ENCODE measurements at regions not wholly inside any gene's neighbourhood (a gene's known extent, or its start where the extent isn't known, plus 50 kb on each side); places are given as distances from the start of the nearest gene placed in this dataset.

DNA sequence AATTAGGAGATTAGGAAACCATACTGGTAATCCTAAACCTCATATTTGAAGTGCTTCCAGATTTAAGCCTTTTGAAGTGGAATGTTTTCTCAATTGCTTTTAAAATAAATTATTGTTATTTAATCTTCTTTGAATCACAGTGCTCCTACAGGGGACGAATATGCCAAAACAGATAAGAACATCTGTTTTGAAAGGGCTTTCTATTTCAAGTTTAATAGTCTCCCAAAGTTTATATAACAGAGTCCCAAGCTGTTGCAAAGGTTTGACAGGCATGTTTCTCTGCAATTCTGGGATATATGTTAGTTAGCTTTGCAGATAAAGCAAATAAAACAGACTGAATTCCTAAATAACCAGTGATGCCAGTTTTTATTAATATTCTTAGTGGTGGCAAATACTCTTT, 803.7 kb downstream of the TLE4 start:
- DNase-seq (ENCODE audit: low spot score), result no peak

DNA sequence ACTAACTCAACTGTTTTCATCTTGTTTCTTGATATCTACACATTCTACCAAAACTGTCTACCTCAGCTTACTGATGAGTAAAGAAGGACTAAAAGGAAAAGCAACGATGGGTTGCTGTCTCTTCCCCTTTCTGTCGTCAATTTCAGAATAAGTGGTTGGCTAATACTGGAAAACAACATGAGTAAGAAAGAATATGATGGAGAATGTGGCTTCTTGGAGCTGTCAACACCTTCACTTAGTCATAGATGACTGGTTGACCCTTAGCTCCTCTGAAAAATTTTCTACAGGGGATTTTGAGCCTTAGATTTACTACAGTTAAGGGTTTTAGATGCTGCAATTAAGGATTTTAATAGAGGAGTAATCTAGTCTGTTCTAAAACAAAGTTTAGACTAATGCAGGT, 797.9 kb downstream of the TLE4 start:
- no peak for DNase-seq (ENCODE audit: low spot score)

DNA sequence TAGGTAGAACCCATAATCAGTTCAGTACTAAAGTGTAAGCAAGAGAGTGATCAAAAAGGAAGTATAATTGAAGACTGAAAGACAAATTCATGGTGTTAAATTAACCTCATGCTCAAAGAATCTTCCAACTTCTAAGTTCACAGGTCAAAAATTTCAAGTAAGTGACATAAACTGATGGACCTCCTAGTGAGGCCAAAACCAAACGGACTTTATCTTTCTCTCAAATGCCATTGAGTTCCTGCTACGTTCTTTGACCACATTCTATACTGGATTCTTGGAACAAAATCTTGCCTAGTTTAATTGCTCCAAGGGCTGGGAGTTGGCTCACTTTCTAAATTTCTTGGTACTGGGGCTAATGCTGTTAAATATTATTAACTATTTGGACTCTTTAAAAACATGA, 794.9 kb downstream of the TLE4 start:
- DNase-seq (ENCODE audit: low spot score), result no peak

DNA sequence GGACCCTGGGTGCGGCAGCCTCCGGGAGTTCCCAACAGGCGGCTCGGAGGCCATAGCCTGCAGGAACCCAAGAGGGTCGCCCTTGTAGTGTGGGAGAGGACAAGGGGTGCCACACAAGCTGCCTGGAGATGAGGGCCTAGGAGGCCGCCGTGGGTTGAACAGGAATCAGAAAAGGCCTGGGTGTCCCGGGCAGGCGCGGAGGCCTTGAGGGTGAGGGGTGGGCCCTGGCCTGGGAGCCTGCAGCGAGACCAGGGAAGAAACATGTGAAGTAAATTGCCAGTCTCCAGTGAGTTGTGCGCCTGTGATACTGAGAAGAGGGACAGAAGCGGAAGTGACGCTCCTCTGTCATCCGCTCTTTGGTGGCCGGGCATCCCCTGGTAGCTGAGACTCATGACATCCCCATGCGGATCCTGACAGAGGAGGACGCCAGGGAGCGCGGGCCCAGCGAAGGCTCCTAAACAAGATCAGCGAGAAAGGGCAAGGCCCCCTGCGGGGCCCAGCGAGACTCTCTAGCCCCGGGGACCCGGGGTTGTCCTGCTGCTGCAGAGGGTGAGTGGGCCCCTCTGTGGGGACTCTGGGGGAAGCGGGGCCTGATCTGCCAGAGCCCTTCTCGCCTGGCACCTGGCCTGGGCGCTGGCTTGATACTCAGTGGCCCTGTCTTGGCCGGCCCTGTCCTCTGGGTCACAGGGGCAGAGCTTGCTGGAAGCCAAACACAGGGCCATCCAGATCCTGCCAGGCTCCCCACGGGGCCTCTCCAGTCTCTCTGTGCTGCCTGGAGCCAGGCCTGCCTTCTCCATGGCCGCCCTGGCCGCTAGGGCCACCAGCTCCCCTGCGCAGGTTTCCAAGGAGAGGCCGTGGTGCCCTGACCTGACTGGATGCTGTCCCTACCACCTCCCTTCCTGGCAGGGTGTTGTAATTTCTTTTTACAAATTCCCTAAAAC, 788.4 kb downstream of the TLE4 start:
- no peak for DNase-seq (ENCODE audit: low spot score)

DNA sequence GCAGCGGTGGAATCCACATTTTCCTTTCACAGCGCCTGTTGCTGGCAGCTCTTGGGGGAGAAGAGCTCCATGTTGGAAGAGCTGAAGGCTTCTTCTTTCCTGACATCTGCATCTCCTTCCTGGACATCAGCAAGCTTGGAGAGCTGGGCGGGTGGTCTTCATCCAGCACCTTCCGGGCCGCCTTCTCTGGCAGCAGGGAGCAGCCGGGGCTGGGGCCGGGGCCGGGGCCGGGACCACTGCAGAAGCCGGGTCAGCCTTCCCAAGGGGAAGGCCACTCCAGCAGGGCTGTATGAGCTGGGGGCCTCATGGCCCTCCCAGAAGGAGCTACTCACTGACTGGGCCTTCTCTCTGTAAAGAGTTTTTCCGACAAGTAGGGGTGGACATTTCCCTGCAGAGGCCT, 787.5 kb downstream of the TLE4 start:
- no peak for DNase-seq (ENCODE audit: low spot score)

DNA sequence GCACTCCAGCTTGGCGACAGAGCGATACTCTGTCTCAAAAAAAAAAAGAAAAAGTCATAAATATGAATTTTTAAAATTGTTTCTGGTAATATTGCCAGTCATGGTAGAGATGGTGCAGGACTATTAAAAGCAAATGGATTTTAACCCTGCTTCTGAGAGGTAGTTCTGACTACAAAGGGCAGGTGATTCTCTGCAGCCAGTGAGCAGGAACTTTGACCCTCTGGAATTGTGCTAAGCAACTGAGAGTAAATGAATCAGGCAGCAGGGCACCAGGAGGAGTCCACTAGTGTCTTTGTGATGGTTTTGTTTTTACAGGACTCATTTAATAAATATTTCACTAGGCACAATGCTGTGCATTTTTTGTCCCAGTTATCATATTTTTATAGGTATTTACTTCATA, 781.2 kb downstream of the TLE4 start:
- DNase-seq (ENCODE audit: low spot score), result no peak

DNA sequence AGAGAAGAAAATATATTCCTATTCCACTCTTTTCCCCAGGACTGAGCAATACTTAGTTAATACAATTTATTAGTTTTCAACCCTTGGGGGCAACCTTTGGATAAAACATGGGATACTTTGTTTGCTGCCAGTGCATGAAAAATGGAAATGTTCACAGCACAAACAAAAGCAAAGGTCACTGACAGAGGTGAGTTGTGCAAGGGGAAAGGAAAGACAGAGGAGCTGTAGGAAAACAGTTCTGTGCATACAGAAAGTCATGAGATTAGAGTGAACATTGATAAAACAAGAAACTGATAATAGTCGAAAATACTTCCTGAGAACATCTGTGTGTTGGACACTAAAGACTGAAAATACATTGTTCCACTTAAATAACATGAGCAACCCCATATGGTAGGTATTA, 779.8 kb downstream of the TLE4 start:
- no peak for DNase-seq (ENCODE audit: low spot score)

DNA sequence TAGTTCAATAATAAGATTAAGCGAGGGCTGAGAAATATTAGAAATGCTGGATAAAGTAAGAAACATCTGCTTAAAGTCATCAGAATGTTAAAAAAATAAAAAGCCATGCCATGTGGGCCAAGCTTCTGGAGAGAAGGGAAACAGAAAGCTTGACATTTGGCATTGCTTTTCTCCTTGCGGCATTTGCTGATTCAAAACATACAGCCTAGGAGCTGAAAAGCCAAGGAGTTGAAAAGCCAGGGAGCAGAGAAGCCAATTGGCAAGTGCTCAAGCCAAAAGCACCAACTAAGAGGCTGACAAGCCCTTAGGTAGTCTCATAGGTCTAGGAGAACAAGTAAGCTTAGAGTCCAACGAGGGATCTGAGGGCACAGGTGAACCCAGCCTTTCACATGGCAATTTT, 754.3 kb downstream of the TLE4 start:
- DNase-seq (ENCODE audit: low spot score), result peak; percentile 55

DNA sequence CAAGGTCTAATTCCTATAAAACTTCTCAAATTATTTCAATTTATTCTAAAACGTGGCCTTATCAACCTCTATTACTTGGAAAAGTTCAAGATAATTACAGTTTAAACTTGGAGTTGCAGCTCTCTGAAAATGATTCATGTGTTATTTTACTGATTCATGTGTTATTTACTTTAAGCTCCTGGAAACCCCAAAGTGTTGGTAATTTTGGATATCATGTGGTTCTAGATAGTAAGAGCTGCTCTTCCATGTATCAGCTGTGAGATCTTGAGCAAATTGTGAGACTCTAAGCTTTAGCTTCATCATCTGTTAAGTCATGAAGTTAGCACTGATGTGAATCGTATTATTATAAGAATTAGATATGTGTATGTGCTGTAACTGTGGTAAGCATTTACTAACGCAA, 749.2 kb downstream of the TLE4 start:
- DNase-seq (ENCODE audit: low spot score), result no peak

DNA sequence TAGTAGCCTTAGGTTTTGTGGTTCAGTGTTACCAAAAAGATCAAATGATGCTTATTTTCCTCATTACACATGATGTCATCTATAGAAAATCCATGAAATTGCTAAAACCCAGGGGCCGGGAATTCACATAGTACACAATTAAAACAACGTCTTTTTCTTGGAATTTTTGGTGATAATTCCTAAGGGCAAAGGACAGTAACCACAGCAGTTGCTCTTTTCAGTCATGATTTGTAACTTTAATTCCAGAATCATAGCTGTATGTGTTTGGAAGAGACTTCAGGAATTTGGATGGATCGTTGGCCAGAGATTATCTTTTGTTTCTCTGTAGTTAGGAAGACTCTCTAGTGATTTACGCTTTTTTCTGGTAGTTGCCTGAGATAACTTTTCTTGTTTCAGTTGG, 748.7 kb downstream of the TLE4 start:
- no peak for DNase-seq (ENCODE audit: low spot score)

DNA sequence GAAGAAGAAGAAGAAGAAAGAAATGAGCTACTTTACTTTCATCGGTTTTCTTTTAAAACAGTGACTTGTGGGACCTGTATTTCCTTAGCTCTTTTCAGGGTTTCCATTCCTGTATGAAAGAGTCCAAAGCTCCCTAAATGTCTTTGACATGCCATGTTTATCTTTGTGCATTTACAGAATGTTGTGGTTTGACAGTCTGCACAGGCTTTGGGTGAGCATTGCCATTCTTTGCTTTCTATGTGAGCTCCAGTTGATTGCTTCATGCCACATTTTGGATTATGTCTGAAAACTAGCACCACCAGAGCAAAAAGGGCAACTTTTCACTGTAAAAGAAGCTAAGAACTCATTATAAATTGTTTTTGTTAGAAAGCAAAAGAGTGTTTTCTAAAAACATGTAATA, 733.4 kb downstream of the TLE4 start:
- no peak for DNase-seq (ENCODE audit: low spot score)

DNA sequence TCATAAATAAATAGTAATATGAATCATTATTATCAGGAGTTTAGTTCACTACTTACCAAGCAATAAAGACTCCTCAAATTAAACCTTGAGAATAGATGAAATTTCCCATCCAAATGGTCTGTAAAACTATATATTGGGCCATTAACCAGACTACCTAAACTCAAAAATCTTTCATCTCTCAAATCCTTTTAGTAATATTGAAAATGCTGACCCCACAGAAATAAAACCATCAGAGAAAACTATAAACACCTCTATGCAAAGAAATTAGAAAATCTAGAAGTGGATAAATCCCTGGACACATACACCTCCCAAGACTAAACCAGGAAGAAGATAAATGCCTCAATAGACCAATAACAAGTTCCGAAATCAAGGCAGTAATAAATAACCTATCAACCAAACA, 723.2 kb downstream of the TLE4 start:
- no peak for DNase-seq (ENCODE audit: low spot score)

DNA sequence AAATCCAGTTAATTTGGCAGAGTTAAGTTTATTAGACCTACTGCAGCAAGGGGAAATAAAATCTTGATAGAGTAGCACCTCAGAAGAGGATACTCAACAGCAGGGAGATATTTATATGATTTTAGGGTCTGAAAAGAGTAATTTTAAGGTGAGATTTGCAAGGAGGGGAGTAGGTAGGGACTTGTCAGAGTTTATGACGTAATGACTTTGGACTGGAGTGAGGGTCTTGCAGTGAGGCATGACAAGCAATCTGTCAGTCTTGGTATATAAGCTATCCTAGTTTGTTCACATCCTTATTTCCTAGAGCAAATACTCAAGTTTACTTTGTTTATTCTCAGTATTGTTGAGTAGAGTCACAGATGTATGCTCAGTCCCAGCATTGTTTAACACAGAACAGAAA, 722.6 kb downstream of the TLE4 start:
- DNase-seq (ENCODE audit: low spot score), result no peak

DNA sequence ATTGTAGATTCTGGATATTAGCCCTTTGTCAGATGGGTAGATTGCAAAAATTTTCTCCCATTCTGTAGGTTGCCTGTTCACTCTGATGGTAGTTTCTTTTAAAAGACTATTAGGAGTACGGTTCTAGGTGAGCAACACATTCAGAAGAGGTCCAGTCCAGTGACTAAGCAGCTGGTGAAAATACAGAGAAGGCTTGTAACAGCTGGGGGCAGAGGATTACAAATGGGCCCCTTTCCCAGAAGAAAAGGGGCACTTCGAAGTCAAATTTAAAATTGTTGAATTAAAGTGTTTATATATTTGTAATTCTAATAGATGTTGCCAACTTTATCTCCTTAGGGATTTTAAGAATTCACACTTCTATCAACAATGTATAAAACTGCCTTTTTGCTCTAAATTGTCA, 720.5 kb downstream of the TLE4 start:
- DNase-seq (ENCODE audit: low spot score), result no peak

DNA sequence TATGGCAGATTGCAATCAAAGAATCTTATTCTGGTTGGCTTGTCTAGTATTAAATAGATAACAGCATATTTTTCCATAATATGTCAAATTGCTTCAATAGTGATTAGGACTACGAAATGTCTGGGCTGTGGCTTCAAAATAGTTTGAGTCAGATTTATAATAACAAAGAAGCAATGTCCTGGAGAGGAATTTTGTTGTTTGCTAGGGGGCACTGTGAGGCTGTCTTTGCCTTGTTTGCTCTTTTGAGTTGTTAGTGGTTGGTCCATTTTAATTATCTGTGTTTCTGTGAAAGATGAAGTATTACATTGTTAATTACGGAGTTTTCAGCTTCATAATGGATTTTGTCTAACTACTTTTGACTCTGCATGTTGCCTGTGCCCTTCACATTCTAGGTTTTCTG, 713.6 kb downstream of the TLE4 start:
- DNase-seq (ENCODE audit: low spot score), result peak; percentile 52

DNA sequence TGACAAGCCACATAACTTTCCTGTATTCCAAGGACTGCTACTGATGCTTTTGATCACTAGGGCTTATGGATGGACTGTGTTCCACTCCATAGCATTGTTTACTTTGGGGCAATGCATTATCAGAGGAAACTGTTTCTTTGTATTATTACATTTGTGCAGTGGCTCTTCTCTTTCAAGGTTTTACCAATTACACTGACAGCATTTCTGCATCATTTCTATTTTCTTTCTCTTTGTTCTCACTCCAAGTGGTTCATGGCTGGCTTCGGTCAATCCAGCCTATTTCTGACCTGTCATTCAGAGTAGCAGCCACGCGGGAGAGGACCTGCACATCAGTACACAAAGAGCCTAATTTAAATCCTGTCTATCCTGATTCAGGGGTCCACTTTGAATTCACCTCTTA, 711.0 kb downstream of the TLE4 start:
- no peak for DNase-seq (ENCODE audit: low spot score)

DNA sequence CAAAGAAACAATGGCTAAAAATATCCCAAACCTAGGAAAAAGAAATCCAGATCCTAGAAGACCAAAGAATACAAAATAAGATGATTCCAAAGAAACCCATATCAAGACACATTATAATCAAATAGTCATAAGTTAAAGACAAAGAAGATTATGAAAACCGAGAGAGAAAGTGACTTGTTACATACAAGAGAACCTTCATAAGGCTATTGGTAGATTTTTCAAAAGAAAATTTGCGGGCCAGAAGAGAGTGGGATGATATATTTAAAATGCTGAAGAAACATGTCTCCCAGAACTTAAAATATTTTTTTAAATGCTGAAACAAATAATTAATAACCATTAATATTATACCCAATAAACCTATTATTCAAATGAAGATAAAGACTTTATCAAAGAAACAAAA, 687.3 kb downstream of the TLE4 start:
- no peak for DNase-seq (ENCODE audit: low spot score)

DNA sequence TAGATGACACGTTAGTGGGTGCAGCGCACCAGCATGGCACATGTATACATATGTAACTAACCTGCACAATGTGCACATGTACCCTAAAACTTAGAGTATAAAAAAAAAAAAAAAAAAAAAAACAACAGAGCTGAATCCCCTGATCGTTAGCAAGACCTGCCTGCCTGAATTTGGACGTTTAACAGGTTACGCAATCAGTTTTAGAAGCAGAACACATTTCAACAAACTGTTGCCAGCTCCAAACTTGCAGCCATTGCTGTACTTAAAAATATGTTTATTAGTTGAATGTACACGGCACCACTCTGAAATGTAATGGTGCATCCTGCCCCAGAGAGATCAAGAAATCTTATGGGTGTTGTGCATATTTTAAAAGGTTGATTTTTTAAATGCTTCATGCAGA, 680.0 kb downstream of the TLE4 start:
- DNase-seq (ENCODE audit: low spot score), result no peak

DNA sequence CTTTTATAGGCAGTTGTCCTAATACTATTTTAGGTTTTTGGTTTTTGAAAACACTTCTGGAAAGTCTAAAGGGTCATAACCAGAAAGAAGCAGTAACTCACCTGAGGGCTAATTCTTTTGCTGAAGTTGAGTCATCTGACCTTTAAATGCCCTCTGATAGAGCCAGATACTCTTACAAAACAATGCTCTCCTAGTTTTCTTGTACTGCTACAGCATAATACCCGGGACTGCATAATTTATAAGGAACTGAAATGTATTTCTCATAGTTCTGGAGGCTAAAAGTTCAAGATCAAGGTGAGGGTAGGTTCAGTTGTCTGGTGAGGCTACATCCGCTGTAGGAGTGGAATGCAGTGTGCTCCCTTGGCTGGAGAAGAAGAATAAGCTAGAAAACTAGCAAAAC, 670.3 kb downstream of the TLE4 start:
- DNase-seq (ENCODE audit: low spot score), result no peak

DNA sequence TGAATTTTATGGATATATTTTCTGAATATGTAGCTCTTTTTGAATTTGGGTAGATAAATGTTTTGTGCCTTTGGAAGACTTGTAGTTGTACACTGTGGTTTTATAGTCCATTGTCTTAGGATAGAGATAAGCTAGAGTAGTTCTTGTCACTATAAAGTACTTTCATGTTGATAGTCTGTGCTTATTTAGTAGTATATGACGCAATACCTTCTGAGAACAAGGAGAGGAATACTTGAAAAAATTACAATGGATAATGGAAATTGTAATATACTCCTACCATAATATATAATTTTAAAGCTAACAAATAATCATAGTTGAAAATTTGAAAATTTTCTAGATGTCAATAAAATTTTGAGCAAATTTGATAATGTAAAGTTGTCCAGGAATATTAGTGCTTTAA, 664.0 kb downstream of the TLE4 start:
- DNase-seq (ENCODE audit: low spot score), result no peak

DNA sequence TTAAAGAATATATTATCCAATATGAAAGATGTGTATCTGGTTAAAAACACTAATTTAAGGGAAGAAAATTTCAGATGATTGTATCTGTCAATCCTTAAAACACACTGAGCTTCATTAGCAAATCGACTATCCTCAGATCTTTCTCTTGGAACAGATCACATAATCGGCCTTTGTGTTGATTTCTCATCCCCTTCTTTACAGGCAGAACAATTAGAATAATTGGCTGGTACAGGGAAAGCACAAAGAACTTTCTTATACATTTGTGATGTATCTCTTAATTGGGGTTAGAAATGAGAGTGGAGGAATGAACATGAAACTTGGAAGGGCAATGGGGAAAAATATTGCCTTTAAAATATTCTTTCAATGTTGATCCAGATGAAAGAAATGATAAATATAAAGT, 662.1 kb downstream of the TLE4 start:
- DNase-seq (ENCODE audit: low spot score), result no peak

DNA sequence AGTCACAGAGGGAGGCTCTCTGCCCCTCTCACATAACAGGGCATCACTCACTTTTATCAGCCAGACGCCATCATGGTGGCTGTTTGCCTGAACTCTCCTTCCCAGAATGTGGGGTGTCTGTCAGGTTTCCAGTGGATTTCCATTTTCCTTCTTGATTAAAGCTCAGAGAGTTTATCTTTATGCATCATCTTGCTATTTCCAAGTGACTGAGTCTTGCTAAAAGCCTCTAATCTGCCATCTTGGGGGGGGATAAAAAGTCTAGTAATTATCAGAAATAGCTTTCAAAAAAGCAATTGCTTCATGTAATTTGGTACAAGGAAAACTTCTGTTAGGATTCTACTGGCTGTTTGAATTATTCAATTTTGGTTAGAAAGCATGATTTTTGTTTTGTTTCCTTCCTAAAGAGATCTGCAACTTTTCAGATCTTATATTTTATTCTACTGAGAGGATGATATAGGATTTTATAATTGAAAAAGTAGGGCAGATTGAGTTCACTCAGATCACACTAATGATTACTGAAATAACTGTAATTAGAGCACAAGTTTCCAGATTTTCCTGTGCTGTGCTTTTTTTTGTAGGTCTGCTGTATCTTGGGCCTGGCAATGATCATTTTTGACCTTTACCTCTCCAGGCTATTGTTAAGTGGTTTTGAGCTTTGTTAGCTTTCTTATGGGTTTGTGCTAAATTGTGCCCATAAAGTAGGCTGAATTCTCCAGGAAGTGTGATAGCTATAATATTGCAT, 661.5 kb downstream of the TLE4 start:
- DNase-seq (ENCODE audit: low spot score), result no peak

Data from cerebellar cortex (tissue), 1 donor.